Stimulated activated naive CD4-positive, alpha-beta T cell (primary cell): ENCODE measurements at regions not wholly inside any gene's neighbourhood (a gene's known extent, or its start where the extent isn't known, plus 50 kb on each side); places are given as distances from the start of the nearest gene placed in this dataset.
"Not testable (repeated sequence)": the region's sequence is repeated elsewhere in the genome, so short reads cannot be mapped to it uniquely, and the experiment has no call there.

ENCODE experiments used
- DNase-seq, 6 experiments: peaks; one replicate each; lab custom pipeline; 2025; lab: John Stamatoyannopoulos, UW

DNA sequence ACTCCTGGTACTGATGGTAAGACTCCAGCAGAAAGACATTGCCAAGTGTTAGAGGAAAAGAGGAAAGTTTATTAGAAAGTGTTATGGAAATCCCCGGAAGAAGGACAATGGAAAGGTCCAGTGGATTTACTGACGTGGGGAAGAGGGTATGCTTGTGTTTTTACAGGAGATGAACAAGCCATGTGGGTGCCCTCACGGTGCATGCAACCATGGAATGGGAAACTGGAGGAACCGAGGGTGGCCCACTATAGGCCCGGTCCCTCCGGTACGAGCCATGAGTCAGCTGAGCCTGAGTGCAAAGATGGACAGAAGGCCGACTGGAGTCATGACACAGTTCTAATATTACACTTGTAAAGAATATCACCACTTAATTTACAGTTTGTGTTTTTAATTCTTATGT lies 123.3 kb upstream of the ZCCHC13 start:
- no peak for DNase-seq

DNA sequence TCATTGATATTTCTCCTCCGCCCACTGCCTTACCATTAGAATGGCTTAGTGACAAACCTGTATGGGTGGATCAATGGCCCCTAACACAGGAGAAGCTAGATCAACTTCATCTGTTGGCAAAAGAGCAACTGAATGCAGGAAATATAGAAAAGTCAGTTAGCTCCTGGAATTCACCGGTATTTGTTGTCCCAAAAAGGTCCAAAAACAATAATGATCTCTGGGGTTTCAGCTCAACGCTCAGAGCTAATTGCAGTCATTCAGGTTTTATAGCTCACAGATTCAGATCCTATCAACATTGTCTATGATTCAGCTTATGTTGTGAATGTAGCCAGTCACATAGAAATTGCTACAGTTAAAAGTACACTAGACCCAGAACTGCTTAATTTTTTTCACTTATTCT lies 124.0 kb upstream of the ZCCHC13 start:
- no peak for DNase-seq

DNA sequence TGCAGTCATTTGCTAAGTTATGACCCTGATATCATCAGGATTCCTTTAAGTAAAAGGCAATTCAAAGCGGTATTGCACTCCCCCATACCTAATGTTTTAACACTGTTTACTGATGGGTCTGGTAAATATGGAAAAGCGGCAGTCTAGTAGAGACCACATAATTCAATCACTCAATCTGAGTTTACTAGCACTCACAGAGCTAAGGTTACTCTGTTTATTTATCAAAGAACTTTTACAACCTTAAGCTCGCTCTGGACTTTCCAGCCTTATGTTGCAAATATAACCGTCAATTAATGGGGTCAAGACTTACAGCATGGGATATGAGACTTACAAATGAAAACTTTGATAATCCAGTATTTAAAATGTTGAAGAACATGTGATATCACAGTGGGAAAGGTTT lies 124.5 kb upstream of the ZCCHC13 start:
- DNase-seq, result no peak

DNA sequence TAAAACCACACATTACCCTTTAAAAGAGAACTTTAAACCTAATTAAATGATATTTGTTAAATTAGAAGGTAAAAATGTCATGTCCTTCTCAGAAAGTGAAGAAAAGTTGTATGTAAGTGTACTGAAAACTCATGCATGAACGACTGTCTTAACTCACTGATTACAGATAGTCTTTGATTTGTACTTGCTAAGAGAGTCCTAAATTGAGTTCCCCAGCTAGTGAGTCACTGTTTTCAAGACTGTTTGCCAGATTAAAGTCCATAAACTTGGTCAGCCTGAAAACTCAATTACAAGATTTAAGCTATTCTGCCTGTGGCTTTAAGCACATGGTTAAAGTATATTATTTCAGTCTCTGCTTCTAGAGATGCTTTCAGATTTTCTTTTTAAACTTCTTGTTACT lies 124.9 kb upstream of the ZCCHC13 start:
- no peak for DNase-seq

DNA sequence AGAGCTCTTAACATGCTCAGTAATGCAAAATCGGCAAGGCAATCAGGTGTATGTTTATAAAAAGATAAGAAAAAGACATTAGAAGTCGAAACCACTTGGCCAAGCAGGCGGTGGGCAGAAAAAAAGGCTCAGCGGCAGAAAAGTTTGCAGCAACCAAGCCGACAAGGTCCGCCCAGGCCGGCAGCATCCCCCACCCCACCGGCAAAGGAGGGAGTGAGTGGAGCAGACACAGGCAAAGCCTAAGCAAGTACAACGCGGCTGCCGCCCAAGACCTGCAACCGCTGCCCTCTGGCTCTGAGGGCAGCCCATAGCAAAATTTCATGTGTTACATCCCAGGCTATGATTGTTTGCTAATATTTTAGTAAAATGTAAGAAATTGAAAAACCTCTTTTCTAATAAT lies 125.4 kb upstream of the ZCCHC13 start:
- DNase-seq, result no peak

DNA sequence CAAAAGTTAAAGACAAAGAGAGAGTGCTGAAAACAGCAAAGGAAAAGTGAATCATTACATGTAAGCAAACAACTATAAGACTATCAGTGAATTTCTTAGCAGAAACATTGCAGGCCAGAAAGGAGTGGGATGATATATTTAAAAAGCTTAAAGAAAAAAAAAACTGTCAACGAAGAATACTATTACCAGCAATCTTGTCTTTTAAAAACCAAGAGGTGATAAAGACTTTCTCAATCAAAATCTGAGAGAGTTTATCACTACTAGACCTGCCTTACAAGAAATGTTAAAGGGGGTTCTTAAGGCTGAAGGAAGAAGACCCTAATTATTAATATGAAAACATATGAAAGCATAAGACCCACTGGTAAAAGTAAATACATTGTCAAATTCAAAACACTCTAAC lies 132.5 kb upstream of the ZCCHC13 start:
- DNase-seq, result no peak

DNA sequence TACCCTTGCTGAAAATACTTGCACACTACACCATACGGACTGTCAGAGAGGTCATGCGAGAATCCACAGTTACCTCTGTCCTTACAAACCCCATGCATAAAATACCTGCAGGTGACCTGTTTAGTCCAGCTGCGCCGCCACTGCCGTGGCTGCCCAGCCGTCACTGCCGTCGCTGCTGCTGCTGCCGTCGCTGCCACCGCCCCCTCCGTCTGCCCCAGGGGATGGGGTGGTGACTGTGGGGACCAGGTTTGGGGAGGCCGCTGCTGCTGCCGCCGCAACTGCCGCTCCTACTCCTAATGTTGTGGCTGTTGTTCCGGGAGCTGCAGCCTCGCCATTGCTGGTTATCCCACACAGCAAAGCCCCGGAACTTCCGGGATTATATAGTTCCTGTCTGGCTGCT lies 141.8 kb upstream of the ZCCHC13 start:
- DNase-seq, result no peak

DNA sequence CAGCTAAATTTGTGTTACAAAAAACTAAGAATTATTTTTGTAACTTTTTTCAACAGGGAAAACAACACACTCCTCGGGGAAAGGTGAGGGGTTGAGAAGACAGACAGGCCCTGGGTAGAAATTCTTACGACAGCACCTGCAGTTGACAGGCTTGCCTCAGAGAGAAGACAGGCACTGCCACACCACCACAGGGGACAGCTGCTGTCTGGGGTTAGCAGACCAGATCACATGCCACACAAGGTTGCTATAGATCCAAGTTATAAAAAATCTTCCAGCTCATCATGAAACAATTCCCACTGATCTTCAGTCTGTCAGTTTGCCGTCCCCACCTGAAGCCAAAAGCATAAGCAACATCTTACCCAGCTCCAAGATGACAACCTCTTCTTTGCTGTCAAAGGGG lies 143.2 kb upstream of the ZCCHC13 start:
- no peak for DNase-seq

DNA sequence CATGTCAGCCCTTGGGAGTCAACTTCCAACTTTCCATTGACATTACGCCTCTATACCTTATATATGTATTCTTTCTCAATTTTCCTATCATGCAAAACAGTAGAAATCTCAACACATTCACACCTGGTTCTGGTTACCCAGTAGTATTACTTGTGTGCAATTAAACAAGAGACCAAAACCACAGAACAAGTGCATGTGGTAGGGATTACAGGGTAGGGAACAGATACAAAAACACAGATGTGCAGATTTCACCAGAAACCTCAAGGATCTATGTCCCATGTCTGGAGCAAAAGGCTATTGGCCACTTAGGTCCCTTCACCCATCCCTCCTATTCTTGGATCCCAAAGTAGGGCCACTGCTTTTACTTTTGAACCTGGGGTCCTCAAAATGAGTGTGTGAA lies 143.6 kb upstream of the ZCCHC13 start:
- no peak for DNase-seq

DNA sequence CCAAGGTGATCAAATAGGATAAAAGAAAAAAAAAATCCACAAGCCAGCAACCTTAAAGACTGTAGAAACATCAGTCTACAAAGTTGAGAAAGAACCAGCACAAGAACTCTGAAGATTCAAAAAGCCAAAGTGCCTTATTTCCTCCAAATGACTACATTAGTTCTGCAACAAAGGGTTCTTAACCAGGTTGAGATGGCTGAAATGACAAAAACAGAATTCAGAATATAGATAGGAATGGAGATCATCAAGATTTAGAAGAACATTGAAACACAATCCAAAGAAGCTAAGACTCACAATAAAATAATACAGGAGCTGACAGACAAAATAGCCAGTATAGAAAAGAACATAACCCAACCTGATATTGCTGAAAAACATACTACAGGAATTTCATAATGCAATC lies 156.5 kb upstream of the ZCCHC13 start:
- DNase-seq, result no peak

DNA sequence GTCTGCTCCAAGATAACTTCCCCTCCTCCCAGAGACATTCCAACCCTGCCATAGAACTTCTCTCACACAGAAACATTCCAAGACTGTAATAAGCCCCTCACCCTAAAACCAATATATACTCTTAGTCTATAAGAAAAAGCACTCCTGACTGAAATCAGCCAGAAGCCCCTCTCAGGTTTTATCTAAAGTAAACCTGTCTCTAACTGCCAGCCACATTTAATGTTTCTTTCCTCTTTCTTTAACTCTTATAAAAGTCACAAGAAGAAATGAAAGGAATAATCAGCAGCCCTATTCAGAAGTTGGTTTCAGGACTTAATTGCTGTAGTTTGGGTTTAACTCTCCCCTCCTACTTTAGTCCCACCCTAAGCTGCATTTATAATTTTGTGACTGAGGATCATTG lies 165.0 kb upstream of the ZCCHC13 start:
- no peak for DNase-seq

DNA sequence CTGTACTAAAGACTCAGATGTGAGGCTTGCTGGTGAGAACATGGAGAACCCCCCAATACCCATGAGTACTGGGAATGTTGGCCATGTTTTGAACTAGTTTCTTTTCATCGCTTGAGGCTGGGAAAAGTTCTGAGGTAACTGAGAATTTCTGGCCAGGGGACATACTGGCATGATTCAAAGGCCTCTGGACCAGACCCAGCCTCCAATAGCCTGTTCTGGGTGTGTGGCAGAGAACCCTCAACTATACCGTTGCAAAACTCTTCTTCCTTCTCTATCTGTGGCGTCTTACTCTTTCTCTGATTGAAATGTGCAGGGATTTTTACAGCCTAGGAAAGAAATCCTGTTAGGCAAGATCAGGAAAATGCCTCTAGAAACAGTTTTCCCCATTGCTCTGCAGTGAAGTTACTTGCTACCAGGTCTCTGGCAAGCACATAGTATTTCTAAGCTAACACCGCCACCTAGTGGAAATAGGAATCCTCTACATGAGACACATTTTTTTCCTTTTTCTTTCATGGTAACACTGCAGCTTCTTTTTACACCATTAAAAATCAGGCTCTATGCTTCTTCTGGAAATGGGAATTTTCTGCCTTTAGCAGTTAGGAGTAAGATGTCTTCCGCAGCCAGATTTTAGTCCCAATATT lies 170.7 kb upstream of the ZCCHC13 start:
- DNase-seq, result peak in 3 of 6 experiments; percentile 0 to 68 (median 67)

DNA sequence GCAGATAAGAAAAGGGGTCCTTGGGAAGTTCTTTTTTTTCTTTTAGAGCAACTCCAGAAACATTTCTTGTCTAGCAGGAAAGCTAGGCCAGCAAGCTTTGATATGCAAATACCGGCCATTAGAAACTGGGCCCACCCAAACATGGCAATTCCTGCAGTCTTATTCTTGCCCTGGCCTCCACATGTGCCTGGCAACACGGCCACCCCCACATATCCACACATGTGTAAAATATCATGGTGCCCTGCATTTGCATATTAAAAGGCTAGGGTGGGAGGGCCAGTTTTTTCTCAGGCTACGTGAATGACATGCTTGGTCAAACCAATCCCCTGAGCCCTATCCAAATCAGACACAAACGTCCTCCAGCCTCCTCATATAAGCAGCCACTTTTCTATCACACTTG lies 171.7 kb upstream of the ZCCHC13 start:
- DNase-seq, result no peak

DNA sequence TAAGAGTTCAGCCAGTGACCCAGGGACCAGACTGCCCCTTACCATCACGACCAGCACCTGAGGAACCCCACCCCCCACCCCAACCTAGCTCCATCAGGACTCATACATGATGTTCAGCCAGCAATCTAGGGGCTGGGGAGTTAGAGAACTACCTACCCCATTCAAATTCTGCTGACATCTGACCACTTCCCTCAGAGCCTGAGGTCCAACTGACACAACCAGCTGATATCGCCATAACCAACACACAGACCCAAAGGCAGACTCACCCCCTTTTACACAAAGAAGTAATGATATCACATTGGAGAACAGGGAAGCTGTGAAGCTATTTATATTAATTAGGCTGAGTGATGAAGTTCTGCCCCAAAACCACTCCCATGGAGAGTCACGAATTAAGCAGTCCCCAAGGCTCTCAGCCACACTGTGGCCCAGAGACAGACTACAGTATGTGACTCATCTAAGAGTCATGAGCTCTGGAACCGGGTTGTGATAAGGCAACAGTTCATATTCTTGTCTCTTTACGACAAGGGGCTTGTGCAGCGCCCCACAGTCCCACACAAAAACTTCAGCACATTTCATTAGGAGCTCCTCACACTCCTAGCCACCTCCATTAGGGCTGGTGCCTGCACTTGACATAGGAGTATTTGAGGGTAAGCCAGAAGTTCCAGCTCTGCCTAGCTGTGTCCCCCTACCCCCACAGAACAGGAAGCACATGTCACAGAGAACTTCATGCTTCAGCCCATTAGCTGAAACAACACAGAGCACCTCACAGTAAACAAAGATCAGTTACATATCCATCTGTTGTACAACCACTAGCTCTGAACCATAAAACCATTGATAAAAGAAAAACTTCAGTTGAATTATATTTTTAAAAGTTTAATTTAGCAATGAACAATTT lies 184.7 kb upstream of the ZCCHC13 start:
- DNase-seq, result no peak

DNA sequence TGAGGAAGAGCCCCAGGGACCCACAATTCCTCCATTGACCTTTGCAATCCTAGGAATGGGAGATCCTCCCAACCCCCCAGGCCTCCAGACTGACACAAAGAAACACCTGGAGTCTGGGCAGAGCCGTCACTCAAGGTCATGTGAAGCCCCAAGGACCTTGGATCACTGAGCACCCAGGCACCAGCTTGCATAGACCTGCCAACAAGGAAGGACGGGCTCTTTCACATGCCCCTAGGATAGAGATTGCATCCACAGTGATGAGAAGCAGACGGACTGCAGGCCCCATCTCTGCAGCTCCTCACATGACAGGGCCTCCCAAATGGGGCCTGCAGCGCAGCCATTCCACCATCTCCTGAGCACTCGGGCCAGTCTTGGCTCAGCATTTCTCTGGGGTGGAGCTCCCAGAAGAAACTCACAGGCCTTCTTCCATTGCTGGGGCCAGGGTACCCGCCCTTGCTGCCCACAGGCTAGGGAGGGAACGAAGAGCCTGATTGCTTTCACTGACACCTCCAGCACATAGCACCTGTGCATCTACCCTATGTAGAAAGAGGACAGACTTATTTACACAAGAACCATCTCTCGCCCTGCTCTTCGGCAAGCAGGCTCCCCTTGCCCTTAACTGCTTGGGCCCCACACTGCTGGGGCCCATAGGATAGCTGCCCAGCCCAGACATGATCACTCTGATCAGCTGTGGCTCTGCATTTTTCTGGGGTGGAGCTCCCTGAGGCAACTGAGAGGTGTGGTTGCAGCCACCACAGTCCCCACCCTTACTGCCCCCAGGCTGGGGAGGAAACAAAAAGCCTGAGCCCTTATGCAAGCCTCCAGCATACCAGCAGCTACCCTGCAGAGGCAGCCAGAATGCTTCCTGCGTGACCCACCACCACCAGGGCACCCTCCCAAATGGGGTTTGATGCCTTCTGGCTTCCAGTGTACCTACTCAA lies 185.7 kb upstream of the ZCCHC13 start:
- no peak for DNase-seq

DNA sequence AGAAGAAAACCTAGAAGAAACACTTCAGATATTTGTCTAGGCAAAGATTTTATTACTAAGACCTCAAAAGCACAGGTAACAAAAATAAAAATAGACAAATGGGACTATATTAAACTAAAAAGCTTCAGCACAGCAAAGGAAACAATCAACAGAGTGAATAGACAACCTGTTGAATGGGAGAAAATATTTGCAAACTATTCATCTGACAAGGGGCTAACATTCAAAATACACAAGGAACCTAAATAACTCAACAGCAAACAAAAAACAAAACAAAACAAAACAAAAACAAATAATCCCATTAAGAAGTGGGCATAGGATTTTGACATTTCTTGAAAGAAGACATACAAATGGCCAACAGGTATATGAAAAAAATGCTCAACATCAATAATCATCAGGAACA lies 192.7 kb upstream of the ZCCHC13 start:
- DNase-seq, result no peak

DNA sequence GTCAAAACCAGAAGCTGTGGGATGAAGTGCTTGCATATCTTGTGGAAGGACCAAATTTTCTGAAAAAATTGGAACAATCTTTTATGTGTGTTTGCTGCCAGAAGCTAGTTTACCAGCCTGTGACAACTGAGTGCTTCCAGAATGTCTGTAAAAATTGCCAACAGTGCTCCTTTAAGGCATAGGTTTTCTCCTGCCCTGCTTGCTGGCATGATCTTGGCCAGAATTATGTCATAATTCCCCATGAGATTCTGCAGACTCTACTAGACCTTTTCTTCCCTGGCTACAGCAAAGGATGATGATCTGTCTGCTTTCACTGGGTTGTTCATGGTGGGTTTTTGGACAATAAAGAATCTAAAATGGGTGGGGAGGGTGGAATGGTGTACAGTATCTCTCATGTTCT lies 196.3 kb upstream of the ZCCHC13 start:
- DNase-seq, result no peak

DNA sequence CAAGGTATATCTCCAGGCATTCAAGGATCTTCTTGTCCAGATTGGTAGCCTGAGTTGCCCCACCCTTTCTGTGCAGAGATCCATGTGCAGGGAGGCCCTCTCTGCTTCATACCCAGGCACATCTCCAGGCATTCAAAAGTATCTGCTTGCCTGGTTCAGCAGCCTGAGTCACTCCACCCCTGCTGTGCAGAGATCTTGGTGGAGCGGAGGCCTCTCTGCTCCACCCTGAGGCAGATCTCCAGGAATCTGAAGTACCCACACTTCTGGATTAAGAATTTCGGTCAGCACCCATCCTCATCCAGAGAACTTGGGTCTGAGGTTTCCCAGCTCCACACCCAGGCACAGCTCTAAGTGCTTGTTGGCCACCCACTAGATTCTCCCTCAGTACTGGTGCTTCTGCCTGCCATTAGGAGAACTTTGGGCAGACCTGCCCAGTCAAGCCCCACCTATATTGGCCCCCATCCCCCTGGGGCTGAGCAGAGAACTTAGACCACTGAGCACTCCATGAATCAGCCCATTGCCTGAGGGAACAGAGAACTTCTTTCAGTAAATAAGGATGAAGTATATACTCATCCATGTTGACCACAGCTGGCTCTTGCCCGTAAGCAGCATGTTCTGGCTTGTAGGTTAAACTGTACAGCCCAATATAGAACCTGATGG lies 199.5 kb upstream of the ZCCHC13 start:
- no peak for DNase-seq

DNA sequence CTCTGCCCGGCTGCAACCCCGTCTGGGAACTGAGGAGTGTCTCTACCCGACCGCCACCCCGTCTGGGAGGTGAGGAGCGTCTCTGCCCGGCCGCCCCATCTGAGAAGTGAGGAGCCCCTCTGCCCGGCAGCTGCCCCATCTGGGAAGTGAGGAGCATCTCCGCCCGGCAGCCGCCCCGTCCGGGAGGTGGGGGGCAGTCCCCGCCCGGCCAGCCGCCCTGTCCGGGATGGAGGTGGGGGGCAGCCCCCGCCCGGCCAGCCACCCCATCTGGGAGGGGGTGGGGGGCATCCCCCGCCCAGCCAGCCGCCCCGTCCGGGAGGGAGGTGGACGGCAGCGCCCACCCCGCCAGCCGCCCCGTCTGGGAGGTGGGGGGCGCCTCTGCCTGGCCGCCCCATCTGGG lies 205.6 kb upstream of the ZCCHC13 start:
- not testable (repeated sequence) for DNase-seq

DNA sequence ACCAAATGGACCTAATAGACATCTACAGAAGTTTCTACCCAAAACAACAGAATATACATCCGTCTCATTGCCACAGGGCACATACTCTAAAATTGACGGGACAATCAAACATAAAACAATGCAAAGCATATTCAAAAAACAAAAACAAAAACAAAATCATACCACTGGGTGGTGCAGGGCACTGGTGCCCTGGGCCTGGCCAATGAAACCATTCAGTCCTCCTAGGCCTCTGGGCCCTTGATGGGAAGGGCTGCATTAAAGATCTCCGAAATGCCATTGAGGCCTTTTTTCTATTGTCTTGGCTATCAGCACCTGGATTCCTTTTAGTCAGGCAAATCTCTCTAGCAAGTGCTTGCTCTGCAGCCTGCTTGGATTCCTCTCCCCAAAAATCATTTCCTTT lies 213.9 kb upstream of the ZCCHC13 start:
- DNase-seq, result no peak

DNA sequence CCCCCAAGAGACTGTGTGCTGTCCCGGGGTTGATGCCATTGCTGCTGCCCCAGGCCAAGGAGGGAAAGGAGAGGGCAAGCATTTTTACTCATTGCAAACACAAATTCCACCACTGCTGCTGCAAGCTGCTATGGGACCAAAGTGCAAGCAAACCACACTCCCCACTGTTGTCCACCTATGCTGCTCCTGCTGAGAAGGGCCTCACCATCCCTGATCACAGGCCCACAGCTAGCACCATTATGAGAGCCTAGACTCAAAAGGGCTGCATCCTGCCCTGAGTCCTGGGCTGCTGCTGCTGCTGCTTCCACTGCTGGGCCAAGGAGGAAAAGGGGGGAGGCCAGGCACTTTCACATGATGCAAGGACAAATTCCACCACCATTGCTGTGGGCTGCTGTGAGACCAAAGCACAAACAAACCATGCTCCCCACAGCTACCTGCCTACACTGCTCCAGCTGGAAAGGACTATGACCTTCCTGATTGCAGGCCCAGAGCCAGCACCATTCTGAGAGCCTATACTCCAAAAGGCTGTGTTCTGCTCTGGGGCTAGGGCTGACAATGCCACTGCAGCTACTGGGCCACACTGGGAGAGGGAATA lies 218.2 kb upstream of the ZCCHC13 start:
- DNase-seq, result no peak

DNA sequence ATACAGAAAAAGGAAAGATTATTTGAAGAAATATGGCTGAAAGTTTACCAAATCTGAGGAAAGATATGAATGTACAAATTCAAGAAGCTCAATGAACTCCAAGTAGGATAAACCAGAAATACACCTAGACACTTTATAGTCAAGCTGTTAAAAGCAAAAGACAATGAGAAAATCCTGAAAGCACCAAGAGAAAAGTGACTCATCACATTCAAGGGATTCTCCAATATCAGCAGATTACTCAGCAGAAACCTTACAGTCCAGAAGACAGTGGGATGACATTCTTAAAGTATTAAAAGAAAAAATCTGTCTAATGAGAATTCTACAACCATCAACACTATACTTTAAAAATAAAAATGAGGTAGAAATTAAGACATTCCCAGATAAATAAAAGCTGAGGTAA lies 223.8 kb upstream of the ZCCHC13 start:
- no peak for DNase-seq
